ENCODE measurements at regions not wholly inside any gene's neighbourhood (a gene's known extent, or its start where the extent isn't known, plus 50 kb on each side); places are given as distances from the start of the nearest gene placed in this dataset.
"Not testable (repeated sequence)": the region's sequence is repeated elsewhere in the genome, so short reads cannot be mapped to it uniquely, and the experiment has no call there.

DNA sequence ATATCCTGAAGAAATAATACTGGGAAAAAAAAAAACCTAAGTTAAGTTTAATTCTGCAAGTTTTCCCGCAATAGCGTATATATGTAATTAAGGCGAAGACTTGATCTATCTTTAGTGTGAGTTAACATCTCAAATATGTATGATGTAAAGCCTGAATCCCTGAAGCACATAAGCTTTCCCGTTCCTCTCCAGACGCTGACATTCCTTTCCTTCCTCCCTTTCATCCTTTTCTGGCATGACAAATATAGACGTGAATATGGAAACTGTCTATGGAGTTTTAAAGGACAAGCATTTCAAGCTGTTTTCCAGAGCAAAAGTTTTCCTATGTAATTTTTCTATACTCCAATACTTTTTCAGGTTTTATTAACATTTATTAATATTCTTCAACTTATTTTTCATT lies 637.0 kb downstream of the COL12A1 start:
- in situ Hi-C loops (cut with HindIII; ENCODE audit: low sequenced_read_pairs) = no loop called here
- H3K4me3 ChIP-seq (ENCODE audit: low read depth, low read length) = no peak overlapping the region
- TF ChIP-seq, protein P1, sequence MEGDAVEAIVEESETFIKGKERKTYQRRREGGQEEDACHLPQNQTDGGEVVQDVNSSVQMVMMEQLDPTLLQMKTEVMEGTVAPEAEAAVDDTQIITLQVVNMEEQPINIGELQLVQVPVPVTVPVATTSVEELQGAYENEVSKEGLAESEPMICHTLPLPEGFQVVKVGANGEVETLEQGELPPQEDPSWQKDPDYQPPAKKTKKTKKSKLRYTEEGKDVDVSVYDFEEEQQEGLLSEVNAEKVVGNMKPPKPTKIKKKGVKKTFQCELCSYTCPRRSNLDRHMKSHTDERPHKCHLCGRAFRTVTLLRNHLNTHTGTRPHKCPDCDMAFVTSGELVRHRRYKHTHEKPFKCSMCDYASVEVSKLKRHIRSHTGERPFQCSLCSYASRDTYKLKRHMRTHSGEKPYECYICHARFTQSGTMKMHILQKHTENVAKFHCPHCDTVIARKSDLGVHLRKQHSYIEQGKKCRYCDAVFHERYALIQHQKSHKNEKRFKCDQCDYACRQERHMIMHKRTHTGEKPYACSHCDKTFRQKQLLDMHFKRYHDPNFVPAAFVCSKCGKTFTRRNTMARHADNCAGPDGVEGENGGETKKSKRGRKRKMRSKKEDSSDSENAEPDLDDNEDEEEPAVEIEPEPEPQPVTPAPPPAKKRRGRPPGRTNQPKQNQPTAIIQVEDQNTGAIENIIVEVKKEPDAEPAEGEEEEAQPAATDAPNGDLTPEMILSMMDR (IDR thresholded peaks at IDR 0.05; ENCODE audit: low read depth, low read length) = no peak
- no peak for DNase-seq (ENCODE audit: low read depth, low spot score)

DNA sequence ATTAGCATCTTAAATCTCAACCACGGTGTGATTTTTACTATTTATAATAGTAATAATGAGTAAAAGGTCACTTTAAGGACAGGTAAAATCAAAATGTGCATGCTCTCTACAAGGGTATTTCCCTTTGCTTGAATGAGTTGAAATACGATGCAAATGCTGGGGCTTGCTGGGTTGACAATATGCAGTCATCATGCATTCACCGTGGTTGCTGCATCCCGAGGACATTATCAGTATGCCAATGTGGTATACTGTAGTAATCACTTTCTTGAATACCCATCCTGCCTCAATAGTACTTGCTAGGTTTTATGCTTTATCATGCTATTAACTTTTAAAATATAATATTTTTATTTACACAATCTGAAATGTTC lies 637.9 kb downstream of the COL12A1 start:
- in situ Hi-C loops (cut with HindIII; ENCODE audit: low sequenced_read_pairs); DNase-seq (ENCODE audit: low read depth, low spot score); H3K4me3 ChIP-seq (ENCODE audit: low read depth, low read length): not testable (repeated sequence)

DNA sequence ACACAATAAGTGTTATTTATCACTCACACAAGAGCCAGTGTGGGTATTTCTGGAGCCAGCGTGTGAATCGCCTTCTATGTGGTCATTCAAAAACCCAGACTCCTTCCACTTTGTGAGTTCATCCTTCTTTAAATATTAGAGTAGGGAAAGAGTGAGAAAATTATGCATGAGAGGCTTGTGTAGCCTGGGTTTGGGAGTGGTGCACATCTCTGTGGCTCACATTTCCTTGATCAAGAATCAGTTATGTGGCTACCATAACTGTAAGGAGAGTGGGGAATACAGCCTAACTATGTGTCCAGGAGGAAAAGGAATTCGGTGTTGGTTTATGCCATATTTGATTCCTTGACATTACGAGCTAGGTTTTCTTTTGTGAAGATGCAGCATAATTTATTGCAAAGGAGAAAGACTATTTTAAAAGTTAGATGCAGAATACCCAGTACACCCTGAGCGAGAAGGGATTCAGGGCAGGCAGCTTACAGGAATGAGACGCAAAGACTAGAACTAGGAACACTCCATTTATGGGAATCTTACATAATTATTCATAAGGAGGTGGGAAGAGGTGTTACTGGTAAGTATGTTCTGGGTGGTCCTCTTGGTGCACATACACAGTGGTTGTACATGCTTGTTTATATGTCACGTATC lies 638.5 kb downstream of the COL12A1 start:
- in situ Hi-C loops (cut with HindIII; ENCODE audit: low sequenced_read_pairs) = no loop called here
- no peak for DNase-seq (ENCODE audit: low read depth, low spot score)
- no peak overlapping the region for H3K4me3 ChIP-seq (ENCODE audit: low read depth, low read length)
- TF ChIP-seq, protein P1 (IDR thresholded peaks at IDR 0.05; ENCODE audit: low read depth, low read length) = no peak

DNA sequence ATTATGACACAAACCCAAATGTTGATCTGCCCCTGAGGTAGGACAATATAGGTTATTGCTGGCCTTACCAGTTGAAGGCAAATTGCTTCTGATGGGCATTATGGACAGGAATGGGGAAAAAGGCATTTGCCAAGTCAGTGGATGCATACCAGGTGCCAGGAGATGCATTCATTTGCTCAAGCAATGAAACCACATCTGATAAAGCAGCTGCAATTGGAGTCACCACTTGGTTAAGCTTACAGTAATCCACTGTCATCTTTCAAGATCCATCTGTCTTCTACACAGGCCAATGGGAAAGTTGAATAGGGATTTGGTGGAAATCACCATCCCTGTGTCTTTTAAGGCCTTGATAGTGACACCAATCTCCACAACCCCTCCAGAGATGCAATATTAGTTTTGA lies 648.6 kb downstream of the COL12A1 start:
- H3K4me3 ChIP-seq (ENCODE audit: low read depth, low read length) = no peak overlapping the region
- TF ChIP-seq, protein P1 (IDR thresholded peaks at IDR 0.05; ENCODE audit: low read depth, low read length) = no peak
- in situ Hi-C loops (cut with HindIII; ENCODE audit: low sequenced_read_pairs) = no loop called here
- DNase-seq (ENCODE audit: low read depth, low spot score) = no peak

DNA sequence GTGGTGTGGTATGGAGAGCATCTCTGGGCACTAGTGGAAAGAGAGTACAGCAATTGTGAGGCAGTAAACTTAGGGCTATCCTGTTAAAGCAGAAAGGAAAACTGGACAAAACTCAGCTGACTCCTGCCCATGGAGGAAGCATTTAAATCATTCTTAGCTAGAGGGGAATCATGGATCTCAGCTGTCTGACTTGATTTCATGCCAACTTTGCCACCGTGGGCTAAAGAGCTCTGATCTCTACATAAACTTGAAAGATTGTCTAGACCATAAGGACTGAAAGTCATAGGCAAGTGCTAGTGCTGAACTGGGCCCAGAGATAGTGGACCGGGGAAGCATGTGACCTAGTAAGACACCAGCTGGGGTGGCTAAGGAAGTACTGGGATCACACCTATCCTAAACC lies 651.8 kb downstream of the COL12A1 start:
- in situ Hi-C loops (cut with HindIII; ENCODE audit: low sequenced_read_pairs) = no loop called here
- H3K4me3 ChIP-seq (ENCODE audit: low read depth, low read length) = no peak overlapping the region
- DNase-seq (ENCODE audit: low read depth, low spot score) = no peak
- TF ChIP-seq, protein P1 (IDR thresholded peaks at IDR 0.05; ENCODE audit: low read depth, low read length) = no peak

DNA sequence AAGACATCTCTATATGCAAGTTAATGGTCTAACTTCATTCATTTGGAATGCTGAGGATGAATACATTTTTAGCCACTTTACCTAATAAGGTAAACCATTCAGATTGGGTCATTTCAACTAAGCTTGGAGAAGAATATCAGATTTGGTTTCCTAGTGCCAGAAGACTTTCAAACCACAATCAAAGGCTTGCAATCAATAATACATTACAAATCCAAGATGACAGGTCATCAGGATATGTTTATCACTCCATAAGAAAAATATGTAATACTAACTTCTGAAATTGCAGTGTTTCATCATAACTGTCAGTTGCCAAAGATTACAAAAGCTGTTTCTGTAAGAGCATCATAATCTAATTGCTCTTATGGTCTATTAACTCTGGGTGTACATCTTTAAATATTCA lies 654.0 kb downstream of the COL12A1 start:
- no peak overlapping the region for H3K4me3 ChIP-seq (ENCODE audit: low read depth, low read length)
- in situ Hi-C loops (cut with HindIII; ENCODE audit: low sequenced_read_pairs) = no loop called here
- TF ChIP-seq, protein P1 (IDR thresholded peaks at IDR 0.05; ENCODE audit: low read depth, low read length) = no peak
- DNase-seq (ENCODE audit: low read depth, low spot score) = peak; percentile 34

DNA sequence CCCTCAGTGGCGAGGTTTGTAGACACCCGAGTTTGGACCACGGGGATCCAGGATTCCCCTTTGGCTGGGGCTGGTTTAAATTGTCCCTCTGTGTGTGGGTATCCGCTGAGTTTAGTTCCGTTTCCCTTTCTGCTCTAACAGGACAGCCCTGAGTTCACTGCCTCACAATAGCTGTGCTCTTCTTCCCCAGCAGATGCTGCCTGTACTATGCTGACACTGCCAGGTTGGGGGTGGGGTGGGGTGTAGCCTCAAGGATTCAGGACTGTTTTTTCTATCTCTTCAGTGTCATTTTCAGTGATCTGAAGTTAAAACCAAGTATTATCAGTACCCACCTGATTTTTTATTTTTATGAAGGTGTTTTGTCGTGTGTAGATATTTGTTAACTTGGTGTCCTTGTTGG lies 655.0 kb downstream of the COL12A1 start:
- TF ChIP-seq, protein P1 (IDR thresholded peaks at IDR 0.05; ENCODE audit: low read depth, low read length) = no peak
- in situ Hi-C loops (cut with HindIII; ENCODE audit: low sequenced_read_pairs) = no loop called here
- no peak for DNase-seq (ENCODE audit: low read depth, low spot score)
- no peak overlapping the region for H3K4me3 ChIP-seq (ENCODE audit: low read depth, low read length)

Measured in astrocyte of the spinal cord (primary cell).